Osteoblast (primary cell): ENCODE measurements at regions not wholly inside any gene's neighbourhood (a gene's known extent, or its start where the extent isn't known, plus 50 kb on each side); places are given as distances from the start of the nearest gene placed in this dataset.

ENCODE experiments used
- DNase-seq: peaks from one replicate; pipeline ENCODE4 v3.0.0; 2011; ENCODE audit warnings: low spot score, mixed read lengths; ENCODE audit not compliant: insufficient read length; ENCODE audit errors: missing footprints
- H2AFZ ChIP-seq: 2 replicates; pipeline ENCODE4 v1.6.0; 2011; ENCODE audit warnings: mild to moderate bottlenecking, low read length
- H3K27ac ChIP-seq: 2 replicates; pipeline ENCODE4 v1.5.1; 2011; ENCODE audit warnings: mild to moderate bottlenecking, low read depth, low read length, moderate library complexity
- H3K27me3 ChIP-seq: 2 replicates; pipeline ENCODE4 v1.6.0; 2012; ENCODE audit warnings: mild to moderate bottlenecking, control low read depth, inconsistent platforms, low read length, moderate library complexity; ENCODE audit not compliant: insufficient read depth
- H3K36me3 ChIP-seq: 2 replicates; pipeline ENCODE4 v1.5.1; 2011; ENCODE audit warnings: mild to moderate bottlenecking, low read length, control low read depth, moderate library complexity; ENCODE audit not compliant: insufficient read depth
- H3K4me1 ChIP-seq: 2 replicates; pipeline ENCODE4 v1.5.1; 2011; ENCODE audit warnings: mild to moderate bottlenecking, low read length, control low read depth, moderate library complexity; ENCODE audit not compliant: insufficient read depth
- H3K4me2 ChIP-seq: 2 replicates; pipeline ENCODE4 v1.6.0; 2011; ENCODE audit warnings: mild to moderate bottlenecking, low read length; ENCODE audit not compliant: insufficient read depth
- H3K4me3 ChIP-seq: fragments of 200-600 bp; sonication (generic); 3 replicates; pipeline ENCODE4 v1.5.1; 2012; ENCODE audit warnings: mild to moderate bottlenecking, low read length, inconsistent platforms; ENCODE audit not compliant: insufficient read depth
- H3K79me2 ChIP-seq: 2 replicates; pipeline ENCODE4 v1.6.0; 2012; ENCODE audit warnings: mild to moderate bottlenecking, low read length, control low read depth, inconsistent platforms; ENCODE audit not compliant: insufficient read depth
- H3K9me3 ChIP-seq: 2 replicates; pipeline ENCODE4 v1.5.1; 2011; ENCODE audit warnings: low read depth, low read length, control low read depth
- H4K20me1 ChIP-seq: 2 replicates; pipeline ENCODE4 v1.6.0; 2012; ENCODE audit warnings: mild to moderate bottlenecking, low read length, control low read depth; ENCODE audit not compliant: insufficient read depth
- CTCF ChIP-seq: IDR thresholded peaks from 2 replicates; pipeline ENCODE4 v1.5.1; 2011; ENCODE audit warnings: mild to moderate bottlenecking, low read depth, low read length, moderate library complexity; ENCODE audit errors: extremely low read depth

DNA sequence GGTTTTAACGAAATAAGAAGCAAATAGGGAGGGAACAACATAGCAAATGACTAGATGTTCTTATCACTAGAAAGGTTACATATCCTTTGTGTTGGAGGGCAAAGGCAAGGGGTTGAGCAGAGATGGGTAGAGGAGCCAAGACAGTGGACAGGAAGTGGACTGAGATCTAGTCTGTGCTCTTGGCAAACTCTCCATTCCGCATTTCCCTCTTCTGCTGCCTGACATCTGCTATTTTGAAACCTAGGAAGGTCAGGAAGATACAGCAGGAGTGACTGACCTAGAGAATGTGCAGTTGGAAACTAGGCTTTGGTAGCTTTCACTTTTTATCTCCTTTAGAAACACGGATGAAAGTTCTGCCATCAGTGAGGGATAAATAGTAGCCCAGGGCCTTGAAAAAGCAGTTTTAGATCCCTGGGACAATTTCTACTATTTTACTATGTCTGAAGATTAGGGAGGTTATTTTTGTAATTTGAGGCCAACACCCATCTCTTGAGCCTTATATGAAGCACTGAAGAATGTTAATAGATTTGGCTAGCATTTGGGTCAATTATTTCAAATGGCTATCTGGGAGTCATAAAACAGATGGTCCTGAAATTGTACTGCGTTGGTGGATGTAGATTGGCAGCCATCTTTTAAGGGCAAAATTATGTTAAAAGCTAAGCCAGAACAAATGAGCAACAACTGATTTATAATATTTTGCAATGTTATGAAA is 410.3 kb downstream of the PCNX1 start:
- Histone ChIP-seq H3K36me3 (no peaks in the 10 kb centered on the region), H2AFZ (peak overlapping the region; percentile 32), H3K4me1 (peaks cover 6% of the 10 kb centered on the region), H3K9me3 (no peaks in the 10 kb centered on the region), H3K27ac (no peak overlapping the region), H3K4me2 (no peak overlapping the region), H3K79me2 (peaks cover 15% of the 10 kb centered on the region), H4K20me1 (no peaks in the 10 kb centered on the region), H3K27me3 (no peaks in the 10 kb centered on the region), H3K4me3 (no peak overlapping the region)
- DNase-seq = no peak
- TF ChIP-seq CTCF = no peak

GRCh38 chr14:71318097-71318459 is 410.8 kb downstream of the PCNX1 start:
- H3K27ac ChIP-seq = no peak overlapping the region
- no peak overlapping the region for H2AFZ ChIP-seq
- H3K4me1 ChIP-seq = peaks cover 8% of the 10 kb centered on the region
- H3K79me2 ChIP-seq = peaks cover 20% of the 10 kb centered on the region
- TF ChIP-seq CTCF = no peak
- no peak for DNase-seq
- H3K9me3 ChIP-seq = no peaks in the 10 kb centered on the region
- no peaks in the 10 kb centered on the region for H4K20me1 ChIP-seq
- no peaks in the 10 kb centered on the region for H3K36me3 ChIP-seq
- H3K4me2 ChIP-seq = no peak overlapping the region
- no peaks in the 10 kb centered on the region for H3K27me3 ChIP-seq
- H3K4me3 ChIP-seq = no peak overlapping the region

- TF ChIP-seq CTCF = peak; percentile 15
- no peaks in the 10 kb centered on the region for H3K27me3 ChIP-seq
- H3K9me3 ChIP-seq = no peaks in the 10 kb centered on the region
- H3K4me2 ChIP-seq = peak overlapping the region; percentile 81
- H3K79me2 ChIP-seq = peaks cover 36% of the 10 kb centered on the region
- peak overlapping the region; percentile 72 for H3K27ac ChIP-seq
- H4K20me1 ChIP-seq = no peaks in the 10 kb centered on the region
- H3K4me3 ChIP-seq = peak overlapping the region; percentile 88
- peak overlapping the region; percentile 81 for H2AFZ ChIP-seq
- DNase-seq = no peak
- peaks cover 22% of the 10 kb centered on the region for H3K4me1 ChIP-seq
- H3K36me3 ChIP-seq = no peaks in the 10 kb centered on the region
These were observed 412.4 kb downstream of the PCNX1 start for GRCh38 chr14:71319666-71320065.

DNA sequence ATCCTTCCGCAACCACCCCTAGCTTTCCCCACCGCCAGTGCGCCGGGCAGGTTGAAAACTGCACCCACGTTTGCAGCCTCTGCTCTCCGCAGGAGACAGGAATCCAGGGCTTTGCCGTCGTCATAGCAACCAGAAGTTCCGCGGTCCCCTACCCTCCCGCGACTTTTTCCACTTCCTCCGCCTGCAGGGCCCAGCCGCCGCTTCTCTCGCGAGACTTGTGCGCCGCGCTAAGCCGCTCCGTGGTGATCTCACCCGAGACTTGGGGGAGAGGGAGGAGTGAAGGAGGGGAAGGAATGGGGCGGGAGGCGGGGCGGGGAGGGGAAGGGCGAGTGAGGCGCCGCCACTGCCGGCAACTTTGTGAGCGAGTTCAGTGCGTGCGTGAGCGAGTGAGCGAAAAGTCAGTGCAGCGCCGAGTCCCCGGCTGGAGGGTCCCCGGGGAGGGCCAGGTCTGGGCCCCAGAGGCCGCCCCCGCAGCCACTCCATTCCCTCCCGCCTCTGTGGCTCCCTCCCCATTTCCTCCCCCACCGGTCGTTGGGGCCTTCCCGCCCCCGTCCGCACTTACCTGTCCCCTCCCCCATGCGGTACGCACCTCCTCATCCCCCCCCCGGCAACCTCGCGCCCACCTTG is 413.0 kb downstream of the PCNX1 start, which contains the start of gene SIPA1L1:
Gene SIPA1L1, plus strand, starts transcription at position 370 of the 627 bp plus-strand sequence.
- peak within 1 kb of the TSS; percentile 81 for H2AFZ ChIP-seq
- TF ChIP-seq CTCF = no peak
- H4K20me1 ChIP-seq = peaks cover 4% of the 10 kb centered on the region
- peak within 1 kb of the TSS; percentile 90 for H3K4me2 ChIP-seq
- H3K4me3 ChIP-seq = peak within 1 kb of the TSS; percentile 88
- H3K27ac ChIP-seq = peak within 1 kb of the TSS; percentile 97
- DNase-seq = peak; percentile 98
- H3K27me3 ChIP-seq = no peaks in the 10 kb centered on the region
- H3K9me3 ChIP-seq = no peaks in the 10 kb centered on the region
- peaks cover 42% of the 10 kb centered on the region for H3K79me2 ChIP-seq
- H3K36me3 ChIP-seq = no peaks in the 10 kb centered on the region
- peaks cover 28% of the 10 kb centered on the region for H3K4me1 ChIP-seq
